GM12891 (cell line): ENCODE measurements at regions not wholly inside any gene's neighbourhood (a gene's known extent, or its start where the extent isn't known, plus 50 kb on each side); places are given as distances from the start of the nearest gene placed in this dataset.

Experiments used
- PAX5 ChIP-seq: IDR thresholded peaks from 2 replicates; pipeline ENCODE4 v1.6.1; 2011; ENCODE audit warnings: low read length, moderate library complexity, mild to moderate bottlenecking; ENCODE audit not compliant: insufficient read depth, severe bottlenecking
- POLR2A ChIP-seq: IDR thresholded peaks from 2 replicates; pipeline ENCODE4 v1.6.1; 2011; ENCODE audit warnings: low read depth, low read length, control low read depth
- POLR2AphosphoS5 ChIP-seq: IDR thresholded peaks from 2 replicates; pipeline ENCODE4 v1.6.1; 2011; ENCODE audit warnings: low read depth, low read length, control low read depth
- POU2F2 ChIP-seq: IDR thresholded peaks from 2 replicates; pipeline ENCODE4 v1.6.1; 2011; ENCODE audit warnings: low read depth, mild to moderate bottlenecking, control low read depth, low read length, moderate library complexity
- SPI1 ChIP-seq: IDR thresholded peaks from 2 replicates; pipeline ENCODE4 v1.6.1; 2011; ENCODE audit warnings: low read depth, low read length, control low read depth
- TAF1 ChIP-seq: IDR thresholded peaks from 2 replicates; pipeline ENCODE4 v1.6.1; 2011; ENCODE audit warnings: low read depth, low read length, control low read depth

DNA sequence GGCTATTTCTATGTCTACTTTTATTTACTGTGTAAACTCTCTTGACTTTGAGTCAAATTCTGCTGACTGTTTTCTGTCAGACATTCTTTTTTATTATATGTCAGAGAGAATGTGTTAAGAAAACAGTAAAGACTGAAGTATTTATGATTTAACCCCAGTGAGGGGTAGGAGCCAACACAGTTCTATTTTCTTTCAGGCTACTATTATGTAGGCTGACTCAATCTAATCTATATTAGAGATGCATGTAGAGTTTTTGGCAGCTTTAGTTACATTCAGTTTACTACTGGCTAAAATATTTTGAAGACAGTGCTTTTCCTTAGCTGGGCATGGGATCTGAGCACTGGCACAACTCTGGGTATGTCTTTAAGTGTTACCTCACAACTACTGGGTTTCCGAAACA is 1108.0 kb downstream of the CDH11 start:
- TF ChIP-seq POLR2AphosphoS5, result no peak
- TF ChIP-seq POLR2A, result no peak
- no peak for TF ChIP-seq PAX5
- no peak for TF ChIP-seq TAF1
- TF ChIP-seq POU2F2, result no peak
- no peak for TF ChIP-seq SPI1
